HG03159 (cell line): ENCODE measurements at regions not wholly inside any gene's neighbourhood (a gene's known extent, or its start where the extent isn't known, plus 50 kb on each side); places are given as distances from the start of the nearest gene placed in this dataset.

Experiments
- ATAC-seq: cut with Tn5 transposase; IDR thresholded peaks from one replicate; pipeline ENCODE4 v1.9.1; 2021; ENCODE audit warnings: mild to moderate bottlenecking, moderate library complexity; ENCODE audit not compliant: unreplicated experiment

GRCh38 chr1:56395776-56396175 is 183.6 kb downstream of the PLPP3 start:
- no peak for ATAC-seq

- ATAC-seq: no peak
Measured at GRCh38 chr1:56394298-56394697, 185.1 kb downstream of the PLPP3 start.

GRCh38 chr1:56390934-56391731 is 188.2 kb downstream of the PLPP3 start:
- no peak for ATAC-seq

- no peak for ATAC-seq
Measured at GRCh38 chr1:56390232-56390867, 189.0 kb downstream of the PLPP3 start.

GRCh38 chr1:56389813-56390212 is 189.6 kb downstream of the PLPP3 start:
- ATAC-seq: no peak

GRCh38 chr1:56387071-56387740 is 192.2 kb downstream of the PLPP3 start:
- ATAC-seq: no peak

GRCh38 chr1:56385314-56385713 is 194.0 kb downstream of the PLPP3 start:
- no peak for ATAC-seq

- no peak for ATAC-seq
Measured at GRCh38 chr1:56382929-56383328, 196.4 kb downstream of the PLPP3 start.

GRCh38 chr1:56380531-56380930 is 198.8 kb downstream of the PLPP3 start:
- ATAC-seq: no peak

- no peak for ATAC-seq
Measured at GRCh38 chr1:56378341-56379070, 200.9 kb downstream of the PLPP3 start.

GRCh38 chr1:56377431-56377830 is 201.9 kb downstream of the PLPP3 start:
- no peak for ATAC-seq

- no peak for ATAC-seq
Measured at GRCh38 chr1:56376188-56376984, 203.0 kb downstream of the PLPP3 start.

GRCh38 chr1:56375326-56375804 is 204.0 kb downstream of the PLPP3 start:
- no peak for ATAC-seq

GRCh38 chr1:56374026-56374974 is 205.1 kb downstream of the PLPP3 start:
- ATAC-seq: no peak

GRCh38 chr1:56370513-56370912 is 208.8 kb downstream of the PLPP3 start:
- ATAC-seq: no peak

- ATAC-seq: no peak
Measured at GRCh38 chr1:56363007-56363770, 216.2 kb downstream of the PLPP3 start.

GRCh38 chr1:56360021-56360420 is 219.3 kb downstream of the PLPP3 start:
- no peak for ATAC-seq

- ATAC-seq: no peak
Measured at GRCh38 chr1:56359056-56359455, 220.3 kb downstream of the PLPP3 start.
